ENCODE measurements at regions not wholly inside any gene's neighbourhood (a gene's known extent, or its start where the extent isn't known, plus 50 kb on each side); places are given as distances from the start of the nearest gene placed in this dataset.
"Not testable (repeated sequence)": the region's sequence is repeated elsewhere in the genome, so short reads cannot be mapped to it uniquely, and the experiment has no call there.

- DNase-seq = no peak
These were observed 305.0 kb downstream of the TYW1 start for GRCh38 chr7:67301667-67302066.

GRCh38 chr7:67302113-67303039, 305.7 kb downstream of the TYW1 start:
- DNase-seq = peak; percentile 99

- not testable (repeated sequence) for DNase-seq
These were observed 308.2 kb downstream of the TYW1 start for GRCh38 chr7:67304846-67305245.

- DNase-seq = no peak
These were observed 309.7 kb downstream of the TYW1 start for GRCh38 chr7:67306331-67306730.

- no peak for DNase-seq
These were observed 313.3 kb downstream of the TYW1 start for GRCh38 chr7:67309764-67310549.

GRCh38 chr7:67311901-67312300, 315.3 kb downstream of the TYW1 start:
- no peak for DNase-seq

GRCh38 chr7:67313213-67313612, 316.6 kb downstream of the TYW1 start:
- no peak for DNase-seq

GRCh38 chr7:67316902-67317301, 320.3 kb downstream of the TYW1 start:
- DNase-seq = not testable (repeated sequence)

GRCh38 chr7:67328257-67328656, 331.6 kb downstream of the TYW1 start:
- not testable (repeated sequence) for DNase-seq

- DNase-seq = not testable (repeated sequence)
These were observed 338.5 kb downstream of the TYW1 start for GRCh38 chr7:67335165-67335564.

GRCh38 chr7:67335663-67336062, 339.0 kb downstream of the TYW1 start:
- DNase-seq = not testable (repeated sequence)

GRCh38 chr7:67338545-67338944, 341.9 kb downstream of the TYW1 start:
- not testable (repeated sequence) for DNase-seq

- DNase-seq = no peak
These were observed 344.6 kb downstream of the TYW1 start for GRCh38 chr7:67341153-67341768.

GRCh38 chr7:67343114-67343513, 346.5 kb downstream of the TYW1 start:
- DNase-seq = no peak

GRCh38 chr7:67343572-67343971, 346.9 kb downstream of the TYW1 start:
- DNase-seq = peak; percentile 63

GRCh38 chr7:67344481-67345193, 348.0 kb downstream of the TYW1 start:
- peak; percentile 53 for DNase-seq

GRCh38 chr7:67346126-67346525, 349.5 kb downstream of the TYW1 start:
- no peak for DNase-seq

GRCh38 chr7:67346876-67347275, 350.2 kb downstream of the TYW1 start:
- no peak for DNase-seq

GRCh38 chr7:67348171-67348570, 351.5 kb downstream of the TYW1 start:
- DNase-seq = no peak

GRCh38 chr7:67357653-67358052, 361.0 kb downstream of the TYW1 start:
- DNase-seq = not testable (repeated sequence)

GRCh38 chr7:67358316-67358715, 361.7 kb downstream of the TYW1 start:
- not testable (repeated sequence) for DNase-seq

GRCh38 chr7:67358738-67359137, 362.1 kb downstream of the TYW1 start:
- not testable (repeated sequence) for DNase-seq

- no peak for DNase-seq
These were observed 363.3 kb downstream of the TYW1 start for GRCh38 chr7:67359900-67360299.
